GM12875 (cell line): ENCODE measurements at regions not wholly inside any gene's neighbourhood (a gene's known extent, or its start where the extent isn't known, plus 50 kb on each side); places are given as distances from the start of the nearest gene placed in this dataset.
"Not testable (repeated sequence)": the region's sequence is repeated elsewhere in the genome, so short reads cannot be mapped to it uniquely, and the experiment has no call there.

Source experiments
- H3K4me3 ChIP-seq: one replicate; pipeline ENCODE4 v1.5.1; 2011; ENCODE audit warnings: low read depth, low read length, control low read depth
- CTCF ChIP-seq: IDR thresholded peaks from 2 replicates; pipeline ENCODE4 v1.5.1; 2011; ENCODE audit warnings: low read depth, mild to moderate bottlenecking, control low read depth, inconsistent platforms, low read length, moderate library complexity, borderline replicate concordance; ENCODE audit not compliant: insufficient read depth

GRCh38 chr13:103614761-103615160, 548.5 kb upstream of the SLC10A2 start:
- TF ChIP-seq CTCF = no peak
- H3K4me3 ChIP-seq = no peak overlapping the region

- TF ChIP-seq CTCF = no peak
- H3K4me3 ChIP-seq = no peak overlapping the region
These were observed 541.8 kb upstream of the SLC10A2 start for GRCh38 chr13:103607995-103608394.

GRCh38 chr13:103605546-103606326, 539.5 kb upstream of the SLC10A2 start:
- no peak for TF ChIP-seq CTCF
- no peak overlapping the region for H3K4me3 ChIP-seq

GRCh38 chr13:103599870-103600269, 533.7 kb upstream of the SLC10A2 start:
- not testable (repeated sequence) for H3K4me3 ChIP-seq

- no peak for TF ChIP-seq CTCF
- no peak overlapping the region for H3K4me3 ChIP-seq
These were observed 532.5 kb upstream of the SLC10A2 start for GRCh38 chr13:103598671-103599070.

GRCh38 chr13:103573446-103573845, 507.2 kb upstream of the SLC10A2 start:
- no peak for TF ChIP-seq CTCF
- H3K4me3 ChIP-seq = no peak overlapping the region

GRCh38 chr13:103568314-103568713, 502.1 kb upstream of the SLC10A2 start:
- TF ChIP-seq CTCF = no peak
- no peak overlapping the region for H3K4me3 ChIP-seq
